SK-N-MC (cell line): ENCODE measurements at regions not wholly inside any gene's neighbourhood (a gene's known extent, or its start where the extent isn't known, plus 50 kb on each side); places are given as distances from the start of the nearest gene placed in this dataset.

Experiments used
- EZH2 ChIP-seq: fragments of 200-600 bp; sonication (generic); IDR thresholded peaks from one replicate; pipeline ENCODE4 v1.6.1; 2017; ENCODE audit warnings: antibody characterized with exemption
- FOXP2 ChIP-seq: optimal IDR thresholded peaks from 2 replicates; pipeline ENCODE3; 2011; ENCODE audit warnings: mild to moderate bottlenecking, moderate library complexity; ENCODE audit not compliant: insufficient read depth; ENCODE audit errors: extremely low read length, control extremely low read depth
- POLR2AphosphoS5 ChIP-seq: IDR thresholded peaks from 2 replicates; pipeline ENCODE4 v1.6.1; 2012; ENCODE audit warnings: mild to moderate bottlenecking, low read depth, low read length, borderline replicate concordance

GRCh38 chr6:18047406-18047805, 60.0 kb upstream of the KIF13A start:
- TF ChIP-seq EZH2 = no peak
- no peak for TF ChIP-seq POLR2AphosphoS5
- TF ChIP-seq FOXP2 = no peak
